HG02763 (cell line): ENCODE measurements at regions not wholly inside any gene's neighbourhood (a gene's known extent, or its start where the extent isn't known, plus 50 kb on each side); places are given as distances from the start of the nearest gene placed in this dataset.
"Not testable (repeated sequence)": the region's sequence is repeated elsewhere in the genome, so short reads cannot be mapped to it uniquely, and the experiment has no call there.

Source experiments
- ATAC-seq: cut with Tn5 transposase; IDR thresholded peaks from one replicate; pipeline ENCODE4 v1.9.1; 2021; ENCODE audit warnings: mild to moderate bottlenecking, moderate library complexity; ENCODE audit not compliant: unreplicated experiment

- ATAC-seq, result no peak
These were observed 171.1 kb downstream of the ZNF621 start for GRCh38 chr3:40695848-40696247.

- ATAC-seq, result not testable (repeated sequence)
These were observed 173.9 kb downstream of the ZNF621 start for GRCh38 chr3:40698611-40699010.

GRCh38 chr3:40701016-40701588 lies 176.3 kb downstream of the ZNF621 start:
- ATAC-seq, result no peak

GRCh38 chr3:40704224-40704623 lies 179.5 kb downstream of the ZNF621 start:
- no peak for ATAC-seq

GRCh38 chr3:40705663-40706062 lies 180.9 kb downstream of the ZNF621 start:
- ATAC-seq, result no peak

GRCh38 chr3:40713306-40713705 lies 188.5 kb downstream of the ZNF621 start:
- no peak for ATAC-seq

- no peak for ATAC-seq
These were observed 189.0 kb downstream of the ZNF621 start for GRCh38 chr3:40713795-40714194.

- no peak for ATAC-seq
These were observed 190.1 kb downstream of the ZNF621 start for GRCh38 chr3:40714771-40715345.

- no peak for ATAC-seq
These were observed 190.8 kb downstream of the ZNF621 start for GRCh38 chr3:40715551-40715950.

- no peak for ATAC-seq
These were observed 192.7 kb downstream of the ZNF621 start for GRCh38 chr3:40717471-40717870.

- no peak for ATAC-seq
These were observed 193.4 kb downstream of the ZNF621 start for GRCh38 chr3:40718209-40718608.

- peak; percentile 84 for ATAC-seq
These were observed 193.9 kb downstream of the ZNF621 start for GRCh38 chr3:40718681-40719080.

- ATAC-seq, result no peak
These were observed 195.0 kb downstream of the ZNF621 start for GRCh38 chr3:40719660-40720287.

GRCh38 chr3:40720341-40720740 lies 195.6 kb downstream of the ZNF621 start:
- ATAC-seq, result no peak

GRCh38 chr3:40720863-40721262 lies 196.1 kb downstream of the ZNF621 start:
- no peak for ATAC-seq

- ATAC-seq, result no peak
These were observed 198.4 kb downstream of the ZNF621 start for GRCh38 chr3:40723083-40723660.

- ATAC-seq, result no peak
These were observed 200.3 kb downstream of the ZNF621 start for GRCh38 chr3:40725031-40725430.

- no peak for ATAC-seq
These were observed 206.7 kb downstream of the ZNF621 start for GRCh38 chr3:40731445-40731844.

- no peak for ATAC-seq
These were observed 212.2 kb downstream of the ZNF621 start for GRCh38 chr3:40736943-40737342.

- no peak for ATAC-seq
These were observed 212.6 kb downstream of the ZNF621 start for GRCh38 chr3:40737343-40737742.

- ATAC-seq, result no peak
These were observed 215.2 kb downstream of the ZNF621 start for GRCh38 chr3:40739971-40740370.

- ATAC-seq, result no peak
These were observed 217.0 kb downstream of the ZNF621 start for GRCh38 chr3:40741729-40742128.
